ENCODE measurements at regions not wholly inside any gene's neighbourhood (a gene's known extent, or its start where the extent isn't known, plus 50 kb on each side); places are given as distances from the start of the nearest gene placed in this dataset.

- H3K36me3 ChIP-seq (replicated peaks in 1 of 2; ENCODE audit: control extremely low read depth in 1 of 2, control insufficient read depth in 1 of 2, extremely low read depth in 1 of 2, insufficient read depth in 2 of 2, low read length in 1 of 2) = no peaks in the 10 kb centered on the region
- Mint-ChIP-seq H3K4me3 (no peak overlapping the region), H3K27ac (no peak overlapping the region), H3K4me1 (no peaks in the 10 kb centered on the region), H3K9me3 (ENCODE audit: insufficient read depth) (no peaks in the 10 kb centered on the region), H3K27me3 (peaks cover 12% of the 10 kb centered on the region)
- H3K9me3 ChIP-seq (ENCODE audit: control extremely low read depth in 1 of 3, control insufficient read depth in 2 of 3, insufficient read depth in 1 of 3, low read length in 2 of 3) = no peaks in the 10 kb centered on the region
- H4K20me1 ChIP-seq (ENCODE audit: control insufficient read depth, insufficient read depth, low read length, poor library complexity, severe bottlenecking) = no peaks in the 10 kb centered on the region
- ChIA-PET POLR2A (no interaction called here), CTCF (no interaction called here)
- intact Hi-C loops (cut with micrococcal nuclease) = no loop called here
- TF ChIP-seq EZH2 (IDR thresholded peaks at IDR 0.05; ENCODE audit: borderline replicate concordance, insufficient read depth, low read depth, low read length, poor library complexity, severe bottlenecking) (no peak), CTCF (IDR thresholded peaks at IDR 0.05) (no peak)
- H3K27me3 ChIP-seq (replicated peaks in 1 of 4; ENCODE audit: control extremely low read depth in 1 of 4, control insufficient read depth in 3 of 4, insufficient read depth in 4 of 4, low read length in 3 of 4) = peaks cover 0 to 5% (median 0%) of the 10 kb centered on the region in 4 experiments
- no peaks in the 10 kb centered on the region for H3K79me2 ChIP-seq (ENCODE audit: control insufficient read depth, insufficient read depth, low read length)
- no CpG with 5 or more reads among the region's 1 CpG for WGBS (ENCODE audit: insufficient coverage)
- H3K4me1 ChIP-seq (ENCODE audit: control insufficient read depth in 2 of 2, insufficient read depth in 2 of 2, low read length in 2 of 2) = no peaks in the 10 kb centered on the region
- DNase-seq (no peak), ATAC-seq (ENCODE audit: low read depth) (no peak)
- no peak overlapping the region for H2AFZ ChIP-seq (ENCODE audit: insufficient read depth, low read depth, low read length, poor library complexity, severe bottlenecking)
- H3K9ac ChIP-seq (ENCODE audit: low read length) = no peak overlapping the region
- H3K27ac ChIP-seq (ENCODE audit: low read length in 2 of 2) = no peak overlapping the region
- no peak overlapping the region for H3K4me2 ChIP-seq (replicated peaks; ENCODE audit: low read depth, low read length, poor library complexity, severe bottlenecking)
- H3K4me3 ChIP-seq (ENCODE audit: control extremely low read depth in 1 of 5, extremely low read depth in 1 of 5, insufficient read depth in 1 of 5, low read depth in 2 of 5, low read length in 4 of 5) = no peak overlapping the region
Observed at GRCh38 chr18:24825397-24825796, 365.0 kb downstream of the HRH4 start.

GRCh38 chr18:24826605-24827004 is 366.2 kb downstream of the HRH4 start:
- no peak for TF ChIP-seq EZH2 (IDR thresholded peaks at IDR 0.05; ENCODE audit: borderline replicate concordance, insufficient read depth, low read depth, low read length, poor library complexity, severe bottlenecking)
- TF ChIP-seq CTCF (IDR thresholded peaks at IDR 0.05) = no peak
- Histone ChIP-seq H4K20me1 (ENCODE audit: control insufficient read depth, insufficient read depth, low read length, poor library complexity, severe bottlenecking) (no peaks in the 10 kb centered on the region), H3K36me3 (replicated peaks in 1 of 2; ENCODE audit: control extremely low read depth in 1 of 2, control insufficient read depth in 1 of 2, extremely low read depth in 1 of 2, insufficient read depth in 2 of 2, low read length in 1 of 2) (no peaks in the 10 kb centered on the region), H3K9me3 (ENCODE audit: control extremely low read depth in 1 of 3, control insufficient read depth in 2 of 3, insufficient read depth in 1 of 3, low read length in 2 of 3) (no peaks in the 10 kb centered on the region), H3K27me3 (replicated peaks in 1 of 4; ENCODE audit: control extremely low read depth in 1 of 4, control insufficient read depth in 3 of 4, insufficient read depth in 4 of 4, low read length in 3 of 4) (peaks cover 0 to 5% (median 2%) of the 10 kb centered on the region in 4 experiments), H3K79me2 (ENCODE audit: control insufficient read depth, insufficient read depth, low read length) (no peaks in the 10 kb centered on the region), H3K4me3 (ENCODE audit: control extremely low read depth in 1 of 5, extremely low read depth in 1 of 5, insufficient read depth in 1 of 5, low read depth in 2 of 5, low read length in 4 of 5) (no peak overlapping the region), H2AFZ (ENCODE audit: insufficient read depth, low read depth, low read length, poor library complexity, severe bottlenecking) (no peak overlapping the region), H3K4me2 (replicated peaks; ENCODE audit: low read depth, low read length, poor library complexity, severe bottlenecking) (no peak overlapping the region), H3K4me1 (ENCODE audit: control insufficient read depth in 2 of 2, insufficient read depth in 2 of 2, low read length in 2 of 2) (no peaks in the 10 kb centered on the region), H3K27ac (ENCODE audit: low read length in 2 of 2) (no peak overlapping the region), H3K9ac (ENCODE audit: low read length) (no peak overlapping the region)
- intact Hi-C loops (cut with micrococcal nuclease) = no loop called here
- Mint-ChIP-seq H3K4me1 (no peaks in the 10 kb centered on the region), H3K9me3 (ENCODE audit: insufficient read depth) (no peaks in the 10 kb centered on the region), H3K27me3 (peaks cover 19% of the 10 kb centered on the region), H3K4me3 (no peak overlapping the region), H3K27ac (no peak overlapping the region)
- DNase-seq (no peak), ATAC-seq (ENCODE audit: low read depth) (no peak)
- ChIA-PET POLR2A (no interaction called here), CTCF (interaction anchor here (0.9 kb wide), 1 partner anchor 12 kb away, joined by 3 read pairs; no protein-coding TSS in a partner anchor)
- no CpG with 5 or more reads among the region's 2 CpGs for WGBS (ENCODE audit: insufficient coverage)

All from B cell (primary cell).